Vagina (tissue), 2 donors: ENCODE measurements at regions not wholly inside any gene's neighbourhood (a gene's known extent, or its start where the extent isn't known, plus 50 kb on each side); places are given as distances from the start of the nearest gene placed in this dataset.

Experiments
- DNase-seq, 2 donors: peaks; one replicate each; pipeline ENCODE4 v3.0.0-alpha.2; 2017; ENCODE audit errors: extremely low spot score in 2 of 2
- H3K27ac ChIP-seq: fragments of 200-600 bp; sonication (generic); one replicate; pipeline ENCODE4 v1.5.1; 2019
- H3K27me3 ChIP-seq: fragments of 200-600 bp; sonication (generic); one replicate; pipeline ENCODE4 v1.5.1; 2019
- H3K36me3 ChIP-seq, 2 donors: fragments of 200-600 bp; sonication (generic); one replicate each; pipeline ENCODE4 v1.5.1; 2017 to 2019
- H3K4me1 ChIP-seq: fragments of 200-600 bp; sonication (generic); one replicate; pipeline ENCODE4 v1.5.1; 2019
- H3K4me3 ChIP-seq, 2 donors: fragments of 200-600 bp; sonication (generic); 1 replicate in 1 of 2; 2 replicates in 1 of 2; pipeline ENCODE4 v1.5.1; 2016 to 2019
- H3K9me3 ChIP-seq: fragments of 200-600 bp; sonication (generic); one replicate; pipeline ENCODE4 v1.5.1; 2019
- POLR2A ChIP-seq, 2 donors: fragments of 450-650 bp; IDR thresholded peaks; one replicate each; pipeline ENCODE4 v1.6.1; 2017; ENCODE audit warnings: antibody characterized with exemption in 2 of 2, mild to moderate bottlenecking in 2 of 2, moderate library complexity in 2 of 2
- POLR2AphosphoS5 ChIP-seq, 2 donors: sonication (generic); formaldehyde crosslinking; IDR thresholded peaks; one replicate each; pipeline ENCODE4 v1.9.0; 2017; ENCODE audit warnings: antibody characterized with exemption in 2 of 2, mild to moderate bottlenecking in 2 of 2, low read depth in 1 of 2; ENCODE audit not compliant: insufficient read depth in 1 of 2
- intact Hi-C: fragments of 100-400 bp; cut with DNase I; formaldehyde crosslinking; loops from one replicate; pipeline ENCODE4 v1.15.1; 2023
- TF ChIP-seq, protein P1 (sequence below), 3 experiments: fragments of 450-650 bp in 2 of 3; fragments of 200-600 bp in 1 of 3; sonication (generic) in 1 of 3; IDR thresholded peaks; one replicate each; pipeline ENCODE4 v1.5.1; 2017 to 2019; ENCODE audit warnings: antibody characterized with exemption in 3 of 3, mild to moderate bottlenecking in 2 of 3, moderate library complexity in 2 of 3

GRCh38 chr5:165333623-165334022 is 1828.2 kb downstream of the MAT2B start:
- no peaks in the 10 kb centered on the region for H3K9me3 ChIP-seq
- no peaks in the 10 kb centered on the region for H3K36me3 ChIP-seq
- no peak overlapping the region for H3K4me3 ChIP-seq
- H3K27me3 ChIP-seq: no peaks in the 10 kb centered on the region
- DNase-seq: no peak
- no peaks in the 10 kb centered on the region for H3K4me1 ChIP-seq
- TF ChIP-seq, protein P1, sequence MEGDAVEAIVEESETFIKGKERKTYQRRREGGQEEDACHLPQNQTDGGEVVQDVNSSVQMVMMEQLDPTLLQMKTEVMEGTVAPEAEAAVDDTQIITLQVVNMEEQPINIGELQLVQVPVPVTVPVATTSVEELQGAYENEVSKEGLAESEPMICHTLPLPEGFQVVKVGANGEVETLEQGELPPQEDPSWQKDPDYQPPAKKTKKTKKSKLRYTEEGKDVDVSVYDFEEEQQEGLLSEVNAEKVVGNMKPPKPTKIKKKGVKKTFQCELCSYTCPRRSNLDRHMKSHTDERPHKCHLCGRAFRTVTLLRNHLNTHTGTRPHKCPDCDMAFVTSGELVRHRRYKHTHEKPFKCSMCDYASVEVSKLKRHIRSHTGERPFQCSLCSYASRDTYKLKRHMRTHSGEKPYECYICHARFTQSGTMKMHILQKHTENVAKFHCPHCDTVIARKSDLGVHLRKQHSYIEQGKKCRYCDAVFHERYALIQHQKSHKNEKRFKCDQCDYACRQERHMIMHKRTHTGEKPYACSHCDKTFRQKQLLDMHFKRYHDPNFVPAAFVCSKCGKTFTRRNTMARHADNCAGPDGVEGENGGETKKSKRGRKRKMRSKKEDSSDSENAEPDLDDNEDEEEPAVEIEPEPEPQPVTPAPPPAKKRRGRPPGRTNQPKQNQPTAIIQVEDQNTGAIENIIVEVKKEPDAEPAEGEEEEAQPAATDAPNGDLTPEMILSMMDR (IDR thresholded peaks at IDR 0.05): no peak
- TF ChIP-seq POLR2A (IDR thresholded peaks at IDR 0.05) (no peak), POLR2AphosphoS5 (IDR thresholded peaks at IDR 0.05; ENCODE audit: insufficient read depth in 1 of 2, low read depth in 1 of 2) (no peak)
- H3K27ac ChIP-seq: no peak overlapping the region
- intact Hi-C loops: no loop called here

DNA sequence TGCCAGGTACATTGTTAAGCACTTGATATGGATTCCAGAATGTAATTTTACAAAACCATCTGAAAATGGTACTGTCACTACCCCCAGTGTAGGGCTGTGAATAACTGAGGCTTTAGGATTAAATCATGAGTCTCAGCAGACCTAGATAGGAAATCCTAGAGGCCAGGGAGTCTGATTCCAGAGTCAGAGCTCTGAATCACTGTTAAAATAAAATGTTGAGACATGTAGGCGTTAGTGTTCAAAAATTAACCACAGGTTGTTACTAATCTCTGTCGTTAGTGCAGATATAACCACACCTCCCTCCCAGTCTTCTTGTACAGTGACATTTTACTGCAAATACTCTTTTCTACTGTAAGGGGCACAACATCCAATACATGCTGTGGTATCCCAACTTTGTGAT is 1828.8 kb downstream of the MAT2B start:
- TF ChIP-seq, protein P1 (IDR thresholded peaks at IDR 0.05): no peak
- TF ChIP-seq POLR2AphosphoS5 (IDR thresholded peaks at IDR 0.05; ENCODE audit: insufficient read depth in 1 of 2, low read depth in 1 of 2) (no peak), POLR2A (IDR thresholded peaks at IDR 0.05) (no peak)
- intact Hi-C loops: no loop called here
- Histone ChIP-seq H3K9me3 (no peaks in the 10 kb centered on the region), H3K4me1 (no peaks in the 10 kb centered on the region), H3K27me3 (no peaks in the 10 kb centered on the region), H3K4me3 (no peak overlapping the region), H3K27ac (no peak overlapping the region), H3K36me3 (no peaks in the 10 kb centered on the region)
- DNase-seq: no peak

DNA sequence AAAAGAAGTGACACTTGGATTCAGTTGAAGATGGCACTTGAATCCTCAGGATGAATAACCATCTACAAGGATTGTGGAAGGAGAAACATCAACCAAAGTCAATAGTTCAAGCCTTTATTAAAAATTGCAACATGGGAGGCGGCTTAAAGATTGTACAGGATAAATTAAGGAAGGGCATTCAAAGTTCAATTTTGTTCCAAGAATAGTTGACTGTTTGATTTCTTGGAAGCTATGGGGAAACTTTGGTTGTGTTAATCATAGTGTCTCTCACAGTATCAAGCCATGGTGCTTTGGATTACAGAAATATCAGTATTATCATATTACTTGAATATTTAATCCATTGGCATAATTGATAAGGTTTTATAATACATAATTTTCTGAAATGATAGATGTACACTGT is 1844.3 kb downstream of the MAT2B start:
- intact Hi-C loops: no loop called here
- Histone ChIP-seq H3K27me3 (no peaks in the 10 kb centered on the region), H3K4me1 (no peaks in the 10 kb centered on the region), H3K4me3 (no peak overlapping the region), H3K27ac (no peak overlapping the region), H3K36me3 (no peaks in the 10 kb centered on the region), H3K9me3 (no peaks in the 10 kb centered on the region)
- no peak for DNase-seq
- no peak for TF ChIP-seq POLR2A (IDR thresholded peaks at IDR 0.05)
- TF ChIP-seq, protein P1 (IDR thresholded peaks at IDR 0.05): no peak
- no peak for TF ChIP-seq POLR2AphosphoS5 (IDR thresholded peaks at IDR 0.05; ENCODE audit: insufficient read depth in 1 of 2, low read depth in 1 of 2)

DNA sequence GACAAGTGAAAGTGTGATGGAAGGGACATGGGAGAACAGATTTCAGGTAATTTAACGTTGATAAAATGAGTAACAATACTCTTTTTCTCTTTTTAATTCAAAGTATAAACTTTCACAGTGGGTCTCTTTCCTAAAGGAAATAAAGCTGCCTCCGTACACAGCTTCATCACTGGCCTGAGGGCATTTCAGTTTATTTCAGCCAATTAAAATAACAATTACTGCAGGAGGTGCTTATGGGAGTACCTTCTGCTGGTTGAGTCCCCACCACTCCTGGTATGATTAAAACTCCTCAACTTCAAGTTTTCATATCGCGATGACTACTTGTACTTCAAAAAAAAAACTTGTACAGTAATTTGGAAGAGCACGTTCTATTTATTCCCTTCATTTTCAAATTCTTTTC is 1845.9 kb downstream of the MAT2B start:
- TF ChIP-seq POLR2AphosphoS5 (IDR thresholded peaks at IDR 0.05; ENCODE audit: insufficient read depth in 1 of 2, low read depth in 1 of 2) (no peak), POLR2A (IDR thresholded peaks at IDR 0.05) (no peak)
- TF ChIP-seq, protein P1 (IDR thresholded peaks at IDR 0.05): no peak
- DNase-seq: no peak
- intact Hi-C loops: no loop called here
- H3K4me1 ChIP-seq: no peaks in the 10 kb centered on the region
- no peaks in the 10 kb centered on the region for H3K36me3 ChIP-seq
- H3K9me3 ChIP-seq: no peaks in the 10 kb centered on the region
- no peak overlapping the region for H3K4me3 ChIP-seq
- no peak overlapping the region for H3K27ac ChIP-seq
- no peaks in the 10 kb centered on the region for H3K27me3 ChIP-seq

DNA sequence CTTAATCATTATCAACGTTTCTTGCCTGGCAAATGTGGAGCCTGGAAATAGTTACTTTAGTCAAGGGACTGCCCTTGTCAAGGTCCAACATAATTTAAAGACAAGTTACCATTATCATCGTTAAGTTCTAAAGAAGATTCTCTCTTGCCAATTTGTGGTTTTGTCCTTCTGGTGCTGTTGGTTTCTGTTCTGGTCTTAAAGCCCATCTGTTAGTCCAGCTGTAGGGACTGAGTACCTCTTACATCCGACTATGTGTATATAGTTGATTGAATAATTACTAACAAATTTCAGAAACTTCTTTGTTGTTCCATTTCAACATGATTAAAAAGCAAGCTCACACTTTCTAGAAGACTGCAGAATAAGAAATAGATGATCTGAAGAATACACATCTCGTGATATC is 1854.9 kb downstream of the MAT2B start:
- intact Hi-C loops: no loop called here
- H3K36me3 ChIP-seq: no peaks in the 10 kb centered on the region
- H3K27ac ChIP-seq: no peak overlapping the region
- H3K27me3 ChIP-seq: no peaks in the 10 kb centered on the region
- H3K9me3 ChIP-seq: no peaks in the 10 kb centered on the region
- no peak for DNase-seq
- no peak overlapping the region for H3K4me3 ChIP-seq
- no peaks in the 10 kb centered on the region for H3K4me1 ChIP-seq
- TF ChIP-seq POLR2A (IDR thresholded peaks at IDR 0.05) (no peak), POLR2AphosphoS5 (IDR thresholded peaks at IDR 0.05; ENCODE audit: insufficient read depth in 1 of 2, low read depth in 1 of 2) (no peak)
- TF ChIP-seq, protein P1 (IDR thresholded peaks at IDR 0.05): no peak
